Vagina (tissue), 2 donors: ENCODE measurements at regions not wholly inside any gene's neighbourhood (a gene's known extent, or its start where the extent isn't known, plus 50 kb on each side); places are given as distances from the start of the nearest gene placed in this dataset.

Experiments used
- DNase-seq, 2 donors: peaks; one replicate each; pipeline ENCODE4 v3.0.0-alpha.2; 2017; ENCODE audit errors: extremely low spot score in 2 of 2
- H3K27ac ChIP-seq: fragments of 200-600 bp; sonication (generic); one replicate; pipeline ENCODE4 v1.5.1; 2019
- H3K27me3 ChIP-seq: fragments of 200-600 bp; sonication (generic); one replicate; pipeline ENCODE4 v1.5.1; 2019
- H3K36me3 ChIP-seq, 2 donors: fragments of 200-600 bp; sonication (generic); one replicate each; pipeline ENCODE4 v1.5.1; 2017 to 2019
- H3K4me1 ChIP-seq: fragments of 200-600 bp; sonication (generic); one replicate; pipeline ENCODE4 v1.5.1; 2019
- H3K4me3 ChIP-seq, 2 donors: fragments of 200-600 bp; sonication (generic); 1 replicate in 1 of 2; 2 replicates in 1 of 2; pipeline ENCODE4 v1.5.1; 2016 to 2019
- H3K9me3 ChIP-seq: fragments of 200-600 bp; sonication (generic); one replicate; pipeline ENCODE4 v1.5.1; 2019
- POLR2A ChIP-seq, 2 donors: fragments of 450-650 bp; IDR thresholded peaks; one replicate each; pipeline ENCODE4 v1.6.1; 2017; ENCODE audit warnings: antibody characterized with exemption in 2 of 2, mild to moderate bottlenecking in 2 of 2, moderate library complexity in 2 of 2
- POLR2AphosphoS5 ChIP-seq, 2 donors: sonication (generic); formaldehyde crosslinking; IDR thresholded peaks; one replicate each; pipeline ENCODE4 v1.9.0; 2017; ENCODE audit warnings: antibody characterized with exemption in 2 of 2, mild to moderate bottlenecking in 2 of 2, low read depth in 1 of 2; ENCODE audit not compliant: insufficient read depth in 1 of 2
- intact Hi-C: fragments of 100-400 bp; cut with DNase I; formaldehyde crosslinking; loops from one replicate; pipeline ENCODE4 v1.15.1; 2023
- TF ChIP-seq, protein P1 (sequence below), 3 experiments: fragments of 450-650 bp in 2 of 3; fragments of 200-600 bp in 1 of 3; sonication (generic) in 1 of 3; IDR thresholded peaks; one replicate each; pipeline ENCODE4 v1.5.1; 2017 to 2019; ENCODE audit warnings: antibody characterized with exemption in 3 of 3, mild to moderate bottlenecking in 2 of 3, moderate library complexity in 2 of 3

DNA sequence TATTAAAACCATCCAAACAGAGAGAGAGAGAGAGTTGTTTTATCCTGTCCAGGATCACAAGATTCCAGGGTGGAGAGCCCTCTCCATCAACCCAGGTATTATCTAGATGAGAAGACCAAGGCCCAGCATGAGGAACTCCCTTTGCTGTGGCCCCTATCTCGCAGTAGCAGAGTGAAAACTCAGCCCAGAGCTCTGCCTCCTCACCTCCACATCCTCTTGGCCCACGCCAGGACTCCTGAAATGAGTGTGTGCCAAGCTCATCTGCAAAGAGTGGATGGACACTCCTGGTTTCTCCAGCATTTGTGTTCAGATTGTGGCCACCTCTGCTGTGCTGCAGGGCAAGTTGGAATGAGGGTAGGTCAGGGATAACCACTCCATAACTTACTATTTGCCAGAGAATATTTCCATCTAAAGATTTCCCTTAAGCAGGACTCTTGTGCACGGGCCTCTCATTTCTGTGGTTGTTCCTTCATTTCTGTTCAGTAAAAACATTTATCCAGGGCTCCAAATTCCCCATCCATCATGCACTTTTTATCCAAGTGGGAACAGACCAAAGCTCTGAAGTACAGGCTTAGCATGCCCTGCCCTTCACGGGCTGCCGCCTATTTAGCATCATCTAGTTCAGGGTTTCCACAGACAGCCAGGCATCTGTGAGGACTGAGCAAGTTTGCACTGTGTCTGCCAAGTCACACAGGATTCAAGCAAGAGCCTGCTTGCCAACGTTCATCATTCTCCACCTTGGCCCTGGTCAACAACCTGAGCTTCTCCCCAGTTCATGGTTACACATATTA, 583.2 kb upstream of the ID2 start:
- DNase-seq = no peak
- H3K27me3 ChIP-seq = no peaks in the 10 kb centered on the region

DNA sequence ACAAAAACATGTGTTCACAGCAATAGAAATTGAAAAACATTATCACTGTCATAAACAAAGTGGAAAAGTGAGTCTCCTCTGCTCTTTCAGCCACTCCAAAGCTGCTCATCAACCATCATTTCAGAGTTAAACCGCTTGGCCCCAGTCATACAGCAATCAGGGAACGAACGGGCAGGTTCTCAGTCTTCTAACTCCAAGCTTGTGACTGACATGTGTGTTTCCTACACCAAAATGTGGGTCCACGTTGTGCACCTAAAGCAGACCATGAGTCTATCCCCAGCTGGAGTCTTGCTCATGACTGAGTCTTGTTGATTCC, 582.6 kb upstream of the ID2 start:
- intact Hi-C loops = no loop called here
- Histone ChIP-seq H3K4me3 (no peak overlapping the region), H3K36me3 (no peaks in the 10 kb centered on the region), H3K27ac (no peak overlapping the region), H3K4me1 (peaks cover 4% of the 10 kb centered on the region), H3K27me3 (no peaks in the 10 kb centered on the region), H3K9me3 (no peaks in the 10 kb centered on the region)
- TF ChIP-seq, protein P1, sequence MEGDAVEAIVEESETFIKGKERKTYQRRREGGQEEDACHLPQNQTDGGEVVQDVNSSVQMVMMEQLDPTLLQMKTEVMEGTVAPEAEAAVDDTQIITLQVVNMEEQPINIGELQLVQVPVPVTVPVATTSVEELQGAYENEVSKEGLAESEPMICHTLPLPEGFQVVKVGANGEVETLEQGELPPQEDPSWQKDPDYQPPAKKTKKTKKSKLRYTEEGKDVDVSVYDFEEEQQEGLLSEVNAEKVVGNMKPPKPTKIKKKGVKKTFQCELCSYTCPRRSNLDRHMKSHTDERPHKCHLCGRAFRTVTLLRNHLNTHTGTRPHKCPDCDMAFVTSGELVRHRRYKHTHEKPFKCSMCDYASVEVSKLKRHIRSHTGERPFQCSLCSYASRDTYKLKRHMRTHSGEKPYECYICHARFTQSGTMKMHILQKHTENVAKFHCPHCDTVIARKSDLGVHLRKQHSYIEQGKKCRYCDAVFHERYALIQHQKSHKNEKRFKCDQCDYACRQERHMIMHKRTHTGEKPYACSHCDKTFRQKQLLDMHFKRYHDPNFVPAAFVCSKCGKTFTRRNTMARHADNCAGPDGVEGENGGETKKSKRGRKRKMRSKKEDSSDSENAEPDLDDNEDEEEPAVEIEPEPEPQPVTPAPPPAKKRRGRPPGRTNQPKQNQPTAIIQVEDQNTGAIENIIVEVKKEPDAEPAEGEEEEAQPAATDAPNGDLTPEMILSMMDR (IDR thresholded peaks at IDR 0.05) = no peak
- no peak for TF ChIP-seq POLR2AphosphoS5 (IDR thresholded peaks at IDR 0.05; ENCODE audit: insufficient read depth in 1 of 2, low read depth in 1 of 2)
- TF ChIP-seq POLR2A (IDR thresholded peaks at IDR 0.05) = no peak
- no peak for DNase-seq

More for the DNA sequence above, 583.2 kb upstream of the ID2 start:
- no peak overlapping the region for H3K27ac ChIP-seq
- no peaks in the 10 kb centered on the region for H3K36me3 ChIP-seq
- no peaks in the 10 kb centered on the region for H3K9me3 ChIP-seq
- intact Hi-C loops = no loop called here
- no peaks in the 10 kb centered on the region for H3K4me1 ChIP-seq
- TF ChIP-seq POLR2A (IDR thresholded peaks at IDR 0.05) (no peak), POLR2AphosphoS5 (IDR thresholded peaks at IDR 0.05; ENCODE audit: insufficient read depth in 1 of 2, low read depth in 1 of 2) (no peak)
- TF ChIP-seq, protein P1 (IDR thresholded peaks at IDR 0.05) = no peak
- H3K4me3 ChIP-seq = no peak overlapping the region

DNA sequence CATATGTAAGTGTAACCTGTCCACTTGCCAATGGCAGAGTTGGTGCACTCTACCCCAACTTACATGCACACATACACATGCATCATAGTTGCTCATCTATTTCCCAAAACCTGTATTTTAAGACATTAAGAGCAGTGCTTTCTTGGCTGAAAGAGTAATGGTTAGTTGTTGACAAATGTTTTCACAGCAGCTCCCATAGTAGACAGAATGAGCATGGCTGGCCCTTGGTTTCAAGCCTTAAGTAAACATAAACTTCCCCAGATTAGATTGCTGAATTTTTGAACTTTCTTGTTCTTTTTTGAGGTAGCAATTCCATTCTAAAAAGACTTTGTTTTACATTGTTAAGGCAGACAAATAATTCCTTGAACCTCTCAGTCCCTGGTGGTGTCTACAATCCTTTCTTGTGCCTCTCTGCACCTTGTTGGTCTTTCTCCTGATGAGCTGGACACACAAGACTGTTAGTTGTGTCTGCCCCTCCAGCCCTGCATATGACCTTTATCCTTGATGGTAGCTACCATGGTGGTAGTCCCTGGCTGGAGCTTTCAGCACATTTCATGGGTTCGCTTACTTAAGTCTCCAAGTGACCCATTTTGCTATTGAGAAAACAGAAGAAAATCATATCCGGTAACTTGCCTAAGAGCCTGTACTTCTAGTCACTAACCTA, 580.1 kb upstream of the ID2 start:
- Histone ChIP-seq H3K36me3 (no peaks in the 10 kb centered on the region), H3K27me3 (no peaks in the 10 kb centered on the region), H3K27ac (no peak overlapping the region), H3K9me3 (no peaks in the 10 kb centered on the region), H3K4me3 (no peak overlapping the region), H3K4me1 (peaks cover 6% of the 10 kb centered on the region)
- intact Hi-C loops = no loop called here
- no peak for DNase-seq
- TF ChIP-seq POLR2A (IDR thresholded peaks at IDR 0.05) (no peak), POLR2AphosphoS5 (IDR thresholded peaks at IDR 0.05; ENCODE audit: insufficient read depth in 1 of 2, low read depth in 1 of 2) (no peak)
- TF ChIP-seq, protein P1 (IDR thresholded peaks at IDR 0.05) = no peak

DNA sequence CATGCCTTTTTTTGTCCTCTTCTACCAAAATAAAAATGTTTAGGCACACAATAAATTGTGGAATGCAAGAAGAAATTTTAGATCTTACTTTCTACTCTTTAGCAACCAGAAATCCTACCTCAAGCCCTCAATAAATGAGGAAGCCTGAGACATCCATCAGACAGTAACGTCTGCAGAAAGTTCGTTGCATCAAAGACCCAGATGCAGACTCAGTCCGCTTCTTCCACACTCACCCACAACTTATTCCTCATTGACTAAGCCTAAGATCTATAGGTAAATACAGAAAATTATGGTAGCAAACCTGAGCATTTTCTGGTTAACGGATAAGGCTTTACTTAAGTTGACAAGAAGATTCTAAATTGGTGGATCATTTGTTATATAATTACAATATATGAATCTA, 579.4 kb upstream of the ID2 start:
- Histone ChIP-seq H3K4me1 (peaks cover 6% of the 10 kb centered on the region), H3K9me3 (no peaks in the 10 kb centered on the region), H3K36me3 (no peaks in the 10 kb centered on the region), H3K27me3 (no peaks in the 10 kb centered on the region), H3K4me3 (no peak overlapping the region), H3K27ac (no peak overlapping the region)
- no peak for DNase-seq
- TF ChIP-seq POLR2A (IDR thresholded peaks at IDR 0.05) = no peak
- TF ChIP-seq, protein P1 (IDR thresholded peaks at IDR 0.05) = no peak
- no peak for TF ChIP-seq POLR2AphosphoS5 (IDR thresholded peaks at IDR 0.05; ENCODE audit: insufficient read depth in 1 of 2, low read depth in 1 of 2)
- intact Hi-C loops = no loop called here
